Stimulated activated effector memory CD8-positive, alpha-beta T cell treated with anti-CD3 and anti-CD28 coated beads, Interleukin-12 subunit alpha, Interleukin-12 subunit beta, amount 100 ng/mL, for 72 hours (primary cell): ENCODE measurements at regions not wholly inside any gene's neighbourhood (a gene's known extent, or its start where the extent isn't known, plus 50 kb on each side); places are given as distances from the start of the nearest gene placed in this dataset.
"Not testable (repeated sequence)": the region's sequence is repeated elsewhere in the genome, so short reads cannot be mapped to it uniquely, and the experiment has no call there.

ENCODE experiments used
- ATAC-seq: fragments of 150-1000 bp; cut with Tn5 transposase; 2 replicates; pipeline ENCODE4 v1.10.0; 2021
- DNase-seq, 2 donors: peaks; one replicate each; pipeline ENCODE4 v3.0.0; 2021 to 2022; ENCODE audit warnings: low spot score in 2 of 2
- H3K27ac Mint-ChIP-seq: one replicate; pipeline ENCODE4 v1.8.0; 2022; ENCODE audit warnings: mild to moderate bottlenecking, mixed read lengths
- H3K36me3 Mint-ChIP-seq: one replicate; pipeline ENCODE4 v1.8.0; 2022; ENCODE audit warnings: mild to moderate bottlenecking, mixed read lengths
- H3K4me1 Mint-ChIP-seq: one replicate; pipeline ENCODE4 v1.8.0; 2022; ENCODE audit warnings: mixed read lengths
- H3K4me3 Mint-ChIP-seq: one replicate; pipeline ENCODE4 v1.8.0; 2022; ENCODE audit warnings: mild to moderate bottlenecking, mixed read lengths
- H3K9me3 Mint-ChIP-seq: one replicate; pipeline ENCODE4 v1.8.0; 2022; ENCODE audit warnings: mixed read lengths

DNA sequence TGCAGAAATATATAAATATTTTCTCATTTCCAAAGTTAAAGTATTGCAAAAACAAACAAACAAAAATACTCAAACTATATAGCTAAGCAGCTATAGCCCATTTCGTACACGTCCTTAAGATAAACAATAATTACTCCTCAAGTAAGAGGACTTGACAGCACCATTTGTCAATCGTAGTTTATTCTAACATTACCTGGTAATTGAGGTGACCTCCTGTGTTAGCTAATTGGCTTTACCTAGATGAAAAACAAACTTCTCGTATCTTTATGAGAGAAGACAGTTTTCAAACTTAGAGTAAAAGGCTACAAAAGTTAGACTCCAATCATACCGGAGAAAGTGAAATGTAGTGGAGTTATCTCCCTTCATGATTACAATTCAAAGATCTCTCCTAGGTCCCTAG, 1876.1 kb upstream of the PCDH20 start:
- H3K4me1 Mint-ChIP-seq, result no peaks in the 10 kb centered on the region
- DNase-seq (no peak), ATAC-seq (no peak)
- H3K27ac Mint-ChIP-seq, result no peak overlapping the region
- H3K36me3 Mint-ChIP-seq, result no peaks in the 10 kb centered on the region
- peaks cover 14% of the 10 kb centered on the region for H3K9me3 Mint-ChIP-seq
- H3K4me3 Mint-ChIP-seq, result no peak overlapping the region

DNA sequence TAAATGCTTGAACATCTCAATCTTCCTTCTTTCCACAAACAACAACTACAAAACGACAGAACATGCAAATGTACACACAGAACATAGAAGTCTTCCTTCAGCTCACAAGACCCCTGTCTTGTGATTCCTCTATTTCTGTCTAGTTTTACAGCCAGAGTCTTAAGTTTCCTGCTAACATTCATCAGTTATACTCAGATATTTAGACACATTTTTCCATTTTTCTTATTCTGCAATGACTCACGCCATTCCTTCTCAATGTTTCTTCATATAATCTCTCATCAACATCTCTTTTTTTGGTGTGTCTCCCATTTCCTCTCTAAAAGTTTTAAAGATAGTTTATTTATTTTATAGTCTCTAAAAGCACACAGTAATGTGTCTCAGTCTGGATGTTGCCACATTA, 1872.9 kb upstream of the PCDH20 start:
- H3K4me1 Mint-ChIP-seq, result no peaks in the 10 kb centered on the region
- DNase-seq, result no peak
- no peak overlapping the region for H3K4me3 Mint-ChIP-seq
- H3K27ac Mint-ChIP-seq, result no peak overlapping the region
- ATAC-seq, result no peak
- H3K36me3 Mint-ChIP-seq, result no peaks in the 10 kb centered on the region
- H3K9me3 Mint-ChIP-seq, result peaks cover 21% of the 10 kb centered on the region

DNA sequence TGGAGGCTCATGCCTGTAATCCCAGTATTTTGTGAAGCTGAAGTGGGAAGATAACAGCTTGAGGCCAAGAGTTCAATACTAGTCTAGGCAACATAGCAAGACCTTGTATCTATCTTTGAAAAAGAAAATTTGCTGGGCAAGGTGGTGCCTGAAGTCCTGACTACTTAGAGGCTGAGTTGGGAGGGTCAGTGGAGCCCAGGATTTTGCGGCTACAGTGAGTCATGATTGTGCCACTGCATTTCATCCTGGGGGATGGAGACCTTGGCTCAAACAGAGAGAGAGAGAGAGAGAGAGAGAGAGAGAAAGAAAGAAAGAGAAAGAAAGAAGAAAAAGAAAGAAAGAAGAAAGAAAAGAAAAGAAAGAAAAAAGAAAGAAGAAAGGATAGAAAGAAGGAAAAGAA, 1872.3 kb upstream of the PCDH20 start:
- Mint-ChIP-seq H3K36me3 (no peaks in the 10 kb centered on the region), H3K4me1 (no peaks in the 10 kb centered on the region), H3K27ac (no peak overlapping the region), H3K4me3 (no peak overlapping the region), H3K9me3 (peaks cover 27% of the 10 kb centered on the region)
- ATAC-seq, result no peak
- no peak for DNase-seq

DNA sequence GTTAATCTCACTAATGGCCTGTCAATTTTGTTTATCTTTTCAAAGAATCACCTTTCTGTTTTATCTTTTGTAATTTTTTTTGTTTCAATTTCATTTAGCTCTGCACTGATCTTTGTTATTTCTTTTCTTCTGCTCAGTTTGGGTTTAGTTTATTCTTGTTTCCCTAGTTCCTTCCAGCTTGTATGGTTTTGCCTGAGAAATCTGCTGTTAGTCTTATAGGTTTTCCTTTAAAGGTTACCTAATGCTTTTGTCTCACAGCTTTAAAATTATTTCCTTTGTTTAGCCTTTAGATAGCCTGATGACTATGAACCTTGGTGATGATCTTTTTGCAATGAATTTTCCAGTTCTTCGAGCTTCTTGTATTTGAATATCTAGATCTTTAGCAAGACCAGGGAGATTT, 1869.8 kb upstream of the PCDH20 start:
- DNase-seq (no peak), ATAC-seq (no peak)
- Mint-ChIP-seq H3K27ac (no peak overlapping the region), H3K4me3 (no peak overlapping the region), H3K36me3 (no peaks in the 10 kb centered on the region), H3K4me1 (no peaks in the 10 kb centered on the region), H3K9me3 (peaks cover 24% of the 10 kb centered on the region)

DNA sequence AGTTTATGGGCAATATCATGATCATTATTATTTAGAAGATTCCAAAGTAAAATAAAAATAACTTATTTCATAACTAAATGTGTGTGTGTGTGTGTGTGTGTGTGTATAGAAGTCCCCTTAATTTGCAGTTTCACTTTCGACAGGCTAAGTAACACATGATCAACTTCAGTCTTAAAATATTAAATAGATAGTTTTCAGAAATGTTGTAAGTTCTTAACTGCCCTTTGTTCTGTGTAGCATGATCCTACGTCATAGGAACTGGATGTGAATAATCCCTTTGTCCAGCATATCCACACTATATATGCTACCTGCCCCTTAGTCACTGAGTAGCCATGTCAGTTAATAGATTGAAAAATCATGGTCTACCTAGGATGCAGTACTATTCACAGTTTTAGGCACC, 1863.5 kb upstream of the PCDH20 start:
- no peak for ATAC-seq
- H3K9me3 Mint-ChIP-seq, result peaks cover 23% of the 10 kb centered on the region
- no peaks in the 10 kb centered on the region for H3K4me1 Mint-ChIP-seq
- no peak overlapping the region for H3K27ac Mint-ChIP-seq
- no peak for DNase-seq
- H3K4me3 Mint-ChIP-seq, result no peak overlapping the region
- no peaks in the 10 kb centered on the region for H3K36me3 Mint-ChIP-seq

DNA sequence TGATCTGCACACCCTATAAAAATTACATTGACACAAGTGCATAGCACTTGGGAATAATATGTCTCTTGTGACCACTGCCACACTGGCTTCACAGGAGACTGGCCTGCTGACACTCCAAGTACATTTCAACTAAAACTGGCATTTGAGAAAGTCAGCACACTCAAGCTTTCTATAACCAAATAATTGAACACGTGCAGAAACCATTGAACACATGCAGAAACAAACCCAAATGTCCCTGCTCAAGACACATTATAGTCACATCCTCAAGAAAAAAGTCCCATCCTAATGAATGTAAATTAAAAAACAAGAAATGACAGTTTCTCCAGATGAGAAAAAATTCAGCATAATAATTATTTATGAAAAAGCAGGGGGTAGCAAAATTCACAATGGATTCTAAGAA, 1859.1 kb upstream of the PCDH20 start:
- H3K36me3 Mint-ChIP-seq, result no peaks in the 10 kb centered on the region

DNA sequence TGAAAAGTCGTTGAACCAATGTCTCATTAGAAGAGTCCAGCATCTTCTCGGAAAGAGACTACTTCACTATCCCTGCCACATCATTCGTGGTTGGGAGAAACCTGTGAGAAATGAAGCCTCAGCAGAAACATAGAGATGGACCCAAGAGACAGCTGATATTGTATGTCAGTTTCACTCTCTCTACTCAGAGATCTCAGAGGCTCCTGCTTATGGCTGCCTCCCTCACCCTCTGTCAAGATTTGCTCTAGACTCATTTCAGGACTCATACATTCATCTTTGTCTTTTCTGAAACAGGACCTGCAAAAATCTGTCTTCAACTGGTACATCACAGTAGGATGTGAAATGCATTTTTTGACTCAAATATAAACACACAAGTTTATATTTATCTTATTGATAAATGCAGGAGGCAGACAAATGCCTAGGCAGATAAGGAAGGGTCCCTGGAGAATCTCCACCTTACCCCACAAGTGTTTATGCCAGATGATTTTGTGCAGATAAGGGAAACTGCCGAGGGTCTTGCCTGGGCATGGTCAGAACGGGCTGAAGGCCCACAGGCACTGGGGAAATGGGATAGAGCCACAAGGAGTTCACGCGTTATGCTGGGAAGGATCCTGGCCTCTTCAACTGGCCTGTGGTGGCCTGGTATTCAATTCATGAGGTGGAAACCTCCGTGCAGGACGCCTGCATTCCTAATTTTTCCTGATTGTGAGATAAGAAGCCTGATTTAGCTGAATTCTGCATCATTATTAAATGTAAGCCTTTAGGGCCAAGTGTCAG, 1834.0 kb upstream of the PCDH20 start:
- Mint-ChIP-seq H3K27ac (no peak overlapping the region), H3K4me1 (no peaks in the 10 kb centered on the region), H3K4me3 (no peak overlapping the region), H3K36me3 (no peaks in the 10 kb centered on the region), H3K9me3 (peaks cover 9% of the 10 kb centered on the region)
- no peak for DNase-seq
- ATAC-seq, result no peak

More for the DNA sequence above, 1859.1 kb upstream of the PCDH20 start:
- H3K27ac Mint-ChIP-seq, result no peak overlapping the region
- H3K4me3 Mint-ChIP-seq, result no peak overlapping the region
- DNase-seq (no peak), ATAC-seq (no peak)
- H3K9me3 Mint-ChIP-seq, result peaks cover 20% of the 10 kb centered on the region
- no peaks in the 10 kb centered on the region for H3K4me1 Mint-ChIP-seq

DNA sequence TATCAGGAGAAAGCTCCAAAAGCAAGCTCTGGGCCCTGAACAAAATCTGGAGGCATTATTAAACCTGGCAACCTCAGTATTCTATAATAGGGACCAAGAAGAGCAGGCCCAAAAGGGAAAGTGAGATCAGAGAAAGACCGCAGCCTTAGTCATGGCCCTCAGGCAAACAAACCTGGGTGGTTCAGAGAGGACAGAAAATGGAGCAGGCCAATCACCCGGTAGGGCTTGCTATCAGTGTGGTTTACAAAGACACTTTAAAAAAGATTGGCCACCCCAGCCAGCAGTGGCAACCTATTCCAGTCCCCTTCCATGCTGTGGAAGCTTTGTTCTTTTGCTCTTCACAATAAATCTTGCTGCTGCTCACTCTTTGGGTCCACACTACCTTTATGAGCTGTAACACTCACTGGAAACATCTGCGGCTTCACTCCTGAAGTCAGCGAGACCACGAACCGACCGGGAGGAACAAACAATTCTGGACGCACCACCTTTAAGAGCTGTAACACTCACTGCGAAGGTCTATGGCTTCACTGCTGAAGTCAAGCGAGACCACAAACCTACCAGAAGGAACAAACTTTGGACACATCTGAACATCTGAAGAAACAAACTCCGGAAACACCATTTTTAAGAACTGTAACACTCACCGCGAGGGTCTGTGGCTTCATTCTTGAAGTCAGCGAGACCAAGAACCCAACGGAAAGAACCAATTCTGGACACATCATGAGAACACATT, 1821.2 kb upstream of the PCDH20 start:
- not testable (repeated sequence) for ATAC-seq

DNA sequence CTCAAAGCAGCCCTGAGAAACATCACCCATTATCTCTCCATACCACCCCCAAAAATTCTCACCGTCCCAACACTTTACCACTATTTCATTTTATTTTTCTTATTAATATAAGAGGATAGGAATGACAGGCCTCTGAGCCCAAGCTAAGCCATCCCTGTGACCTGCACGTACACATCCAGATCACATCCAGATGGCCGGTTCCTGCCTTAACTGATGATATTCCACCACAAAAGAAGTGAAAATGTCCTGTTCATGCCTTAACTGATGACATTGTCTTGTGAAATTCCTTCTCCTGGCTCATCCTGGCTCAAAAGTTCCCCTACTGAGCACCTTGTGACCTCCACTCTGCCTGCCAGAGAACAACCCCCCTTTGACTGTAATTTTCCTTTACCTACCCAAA, 1802.9 kb upstream of the PCDH20 start:
- peaks cover 31% of the 10 kb centered on the region for H3K9me3 Mint-ChIP-seq
- not testable (repeated sequence) for H3K27ac Mint-ChIP-seq, H3K36me3 Mint-ChIP-seq, ATAC-seq, DNase-seq, H3K4me3 Mint-ChIP-seq, H3K4me1 Mint-ChIP-seq

More for the DNA sequence above, 1821.2 kb upstream of the PCDH20 start:
- not testable (repeated sequence) for DNase-seq, H3K27ac Mint-ChIP-seq, H3K4me1 Mint-ChIP-seq, H3K4me3 Mint-ChIP-seq, H3K36me3 Mint-ChIP-seq
- peaks cover 14% of the 10 kb centered on the region for H3K9me3 Mint-ChIP-seq

DNA sequence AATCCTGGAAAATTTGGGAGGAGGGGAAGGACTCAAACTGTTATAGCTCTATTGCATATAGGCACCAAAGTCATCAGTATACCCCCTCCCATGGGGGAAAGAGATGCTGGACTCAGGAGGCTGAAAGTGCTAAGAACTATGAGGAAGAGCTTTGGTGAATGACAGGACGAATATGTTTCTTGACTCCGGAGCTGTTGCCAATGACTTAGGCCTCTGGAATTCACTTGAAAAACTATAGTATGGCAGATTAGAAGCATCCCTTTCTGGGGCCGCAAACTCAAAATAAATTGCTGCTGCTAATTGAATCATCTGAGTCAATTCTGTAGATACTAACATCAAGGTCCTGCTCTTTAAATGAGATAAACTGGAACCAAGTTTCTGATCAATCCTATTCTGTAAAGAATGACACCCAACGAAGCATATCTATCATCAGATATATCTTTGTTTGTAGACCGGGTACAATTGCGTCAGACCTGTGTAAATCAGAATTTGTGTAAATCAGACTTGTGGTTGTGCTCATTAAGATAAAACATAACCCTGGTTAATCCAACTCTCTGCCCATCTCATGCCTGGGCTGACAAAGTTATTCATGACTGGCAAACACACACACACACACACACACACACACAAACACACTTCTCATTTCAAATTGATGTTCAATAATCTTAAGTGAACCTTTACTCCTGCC, 1793.8 kb upstream of the PCDH20 start:
- Mint-ChIP-seq H3K36me3 (no peaks in the 10 kb centered on the region), H3K4me3 (no peak overlapping the region), H3K27ac (no peak overlapping the region), H3K4me1 (no peaks in the 10 kb centered on the region), H3K9me3 (peaks cover 14% of the 10 kb centered on the region)
- ATAC-seq (no peak), DNase-seq (no peak)

DNA sequence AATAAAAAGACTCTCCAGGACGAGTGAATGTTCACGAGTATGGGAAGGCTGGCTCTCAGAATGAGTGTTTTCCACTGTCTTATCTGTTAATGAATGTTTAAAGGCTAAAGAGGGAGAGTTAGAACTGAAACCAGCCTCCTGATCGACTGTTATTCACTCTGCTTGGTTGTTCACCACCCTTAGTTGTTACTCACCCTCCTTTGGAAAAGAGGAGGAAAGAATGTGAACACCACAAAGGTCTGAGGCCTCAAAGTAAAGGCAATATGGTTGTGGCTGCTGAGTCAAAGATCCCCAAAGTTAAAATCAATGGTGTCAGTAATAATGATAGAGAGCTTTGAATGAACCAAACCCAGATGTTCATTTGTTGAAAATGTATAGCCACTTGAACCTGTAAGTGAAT, 1793.2 kb upstream of the PCDH20 start:
- H3K27ac Mint-ChIP-seq, result no peak overlapping the region
- no peak for DNase-seq
- H3K9me3 Mint-ChIP-seq, result peaks cover 8% of the 10 kb centered on the region
- no peaks in the 10 kb centered on the region for H3K4me1 Mint-ChIP-seq
- no peak for ATAC-seq
- H3K36me3 Mint-ChIP-seq, result no peaks in the 10 kb centered on the region
- no peak overlapping the region for H3K4me3 Mint-ChIP-seq

DNA sequence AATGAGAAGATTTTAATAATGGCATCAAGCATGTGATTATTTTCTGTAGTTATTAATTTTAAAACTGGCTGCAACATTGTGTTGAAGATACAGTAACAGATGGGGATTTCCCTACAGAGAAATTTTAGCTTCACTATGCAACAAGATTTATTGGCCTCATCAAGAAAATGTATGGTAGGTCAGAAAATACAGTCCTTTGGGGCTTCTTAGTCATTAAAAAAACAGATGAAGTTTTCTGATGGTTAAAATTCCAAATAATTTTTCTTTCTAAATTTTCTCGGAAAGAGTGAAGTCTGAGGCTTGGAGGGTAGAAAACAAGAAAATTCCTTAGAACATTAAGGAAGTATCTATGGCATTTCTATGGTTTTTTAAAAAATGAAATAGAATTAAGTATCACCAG, 1790.8 kb upstream of the PCDH20 start:
- ATAC-seq (no peak), DNase-seq (no peak)
- Mint-ChIP-seq H3K27ac (no peak overlapping the region), H3K9me3 (peaks cover 5% of the 10 kb centered on the region), H3K36me3 (no peaks in the 10 kb centered on the region), H3K4me1 (no peaks in the 10 kb centered on the region), H3K4me3 (no peak overlapping the region)

DNA sequence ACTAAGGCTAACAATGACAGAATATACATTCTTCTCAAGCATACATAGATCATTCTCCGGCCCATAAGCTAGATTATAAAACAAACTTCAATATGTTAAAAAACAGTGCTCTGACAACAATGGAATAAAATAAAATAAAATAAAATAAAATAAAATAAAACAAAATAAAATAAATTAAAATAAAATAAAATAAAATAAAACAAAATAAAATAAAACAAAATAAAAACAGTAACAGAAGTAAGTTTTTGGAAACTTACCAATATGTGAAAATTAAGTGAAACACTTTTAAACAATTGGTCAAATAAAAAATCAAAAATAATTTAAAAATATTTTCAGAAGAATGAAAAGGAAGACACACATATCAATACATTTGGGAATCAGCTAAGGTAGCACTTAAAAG, 1785.8 kb upstream of the PCDH20 start:
- H3K4me3 Mint-ChIP-seq, result no peak overlapping the region
- no peak overlapping the region for H3K27ac Mint-ChIP-seq
- H3K36me3 Mint-ChIP-seq, result no peaks in the 10 kb centered on the region
- H3K4me1 Mint-ChIP-seq, result no peaks in the 10 kb centered on the region
- DNase-seq (no peak), ATAC-seq (no peak)
- H3K9me3 Mint-ChIP-seq, result peaks cover 8% of the 10 kb centered on the region

DNA sequence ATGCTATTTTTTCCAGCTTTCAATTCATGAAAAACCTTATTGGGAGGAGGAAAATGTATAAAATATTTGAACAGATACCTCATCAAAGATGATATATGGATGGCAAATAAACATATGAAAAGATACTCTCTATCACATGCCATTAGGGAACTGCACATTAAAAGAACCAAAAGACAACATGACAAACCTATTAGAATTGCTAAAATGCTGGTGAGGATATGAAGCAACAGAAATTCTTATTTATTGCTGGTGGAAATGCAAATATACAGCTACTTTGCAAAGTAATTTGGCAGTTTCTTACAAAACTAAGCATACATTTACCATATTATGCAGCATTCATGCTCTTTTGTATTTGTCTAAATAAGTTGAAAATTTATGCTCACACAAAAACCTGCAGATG, 1783.9 kb upstream of the PCDH20 start:
- no peaks in the 10 kb centered on the region for H3K4me1 Mint-ChIP-seq
- H3K9me3 Mint-ChIP-seq, result peaks cover 3% of the 10 kb centered on the region
- no peaks in the 10 kb centered on the region for H3K36me3 Mint-ChIP-seq
- DNase-seq (no peak), ATAC-seq (no peak)
- H3K4me3 Mint-ChIP-seq, result no peak overlapping the region
- H3K27ac Mint-ChIP-seq, result no peak overlapping the region

DNA sequence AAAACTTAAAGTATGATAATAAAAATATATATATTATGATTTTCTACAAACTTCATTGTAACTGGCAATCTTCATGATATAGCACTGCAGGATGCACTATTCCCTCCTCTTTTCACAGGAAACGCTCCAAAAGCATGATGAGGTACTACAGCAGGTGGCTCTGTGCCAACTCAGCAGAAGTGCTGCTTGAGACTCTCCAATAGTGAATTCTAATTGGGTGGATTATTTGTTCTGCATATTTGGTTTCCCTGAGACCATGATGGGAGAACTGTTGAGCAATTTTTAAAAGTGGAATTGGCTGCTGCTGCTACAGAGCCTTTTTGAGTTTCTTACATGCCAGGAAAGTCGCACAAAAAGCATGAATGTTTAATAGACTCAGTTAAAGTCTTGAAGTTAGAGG, 1782.4 kb upstream of the PCDH20 start:
- Mint-ChIP-seq H3K4me1 (no peaks in the 10 kb centered on the region), H3K4me3 (no peak overlapping the region), H3K9me3 (peaks cover 6% of the 10 kb centered on the region), H3K27ac (no peak overlapping the region), H3K36me3 (no peaks in the 10 kb centered on the region)
- no peak for ATAC-seq
- no peak for DNase-seq

DNA sequence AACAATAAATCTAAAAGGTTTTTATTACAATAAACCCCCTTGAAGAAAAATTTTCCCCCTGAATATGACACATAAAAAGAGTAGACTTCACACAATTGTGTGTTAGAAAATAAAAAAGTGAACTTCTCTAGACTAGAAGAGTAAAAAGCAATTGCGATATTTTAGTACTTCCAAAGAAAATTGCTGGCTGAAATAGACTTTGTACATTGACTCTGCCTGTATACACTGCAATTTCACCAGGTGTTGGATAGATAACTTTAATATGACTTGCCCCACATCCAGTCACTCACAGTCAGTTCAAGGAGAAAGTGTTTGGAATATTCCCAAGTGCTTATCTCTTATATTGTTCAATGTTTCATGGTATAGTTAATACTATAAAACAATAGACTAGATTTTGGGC, 1780.1 kb upstream of the PCDH20 start:
- Mint-ChIP-seq H3K4me3 (no peak overlapping the region), H3K9me3 (peaks cover 15% of the 10 kb centered on the region), H3K4me1 (no peaks in the 10 kb centered on the region), H3K27ac (no peak overlapping the region), H3K36me3 (no peaks in the 10 kb centered on the region)
- no peak for DNase-seq
- no peak for ATAC-seq
